HG03558 (cell line): ENCODE measurements at regions not wholly inside any gene's neighbourhood (a gene's known extent, or its start where the extent isn't known, plus 50 kb on each side); places are given as distances from the start of the nearest gene placed in this dataset.

ENCODE experiments used
- ATAC-seq: cut with Tn5 transposase; IDR thresholded peaks from one replicate; pipeline ENCODE4 v1.9.1; 2021; ENCODE audit warnings: moderate number of reproducible peaks; ENCODE audit not compliant: unreplicated experiment; ENCODE audit errors: extremely low read depth

DNA sequence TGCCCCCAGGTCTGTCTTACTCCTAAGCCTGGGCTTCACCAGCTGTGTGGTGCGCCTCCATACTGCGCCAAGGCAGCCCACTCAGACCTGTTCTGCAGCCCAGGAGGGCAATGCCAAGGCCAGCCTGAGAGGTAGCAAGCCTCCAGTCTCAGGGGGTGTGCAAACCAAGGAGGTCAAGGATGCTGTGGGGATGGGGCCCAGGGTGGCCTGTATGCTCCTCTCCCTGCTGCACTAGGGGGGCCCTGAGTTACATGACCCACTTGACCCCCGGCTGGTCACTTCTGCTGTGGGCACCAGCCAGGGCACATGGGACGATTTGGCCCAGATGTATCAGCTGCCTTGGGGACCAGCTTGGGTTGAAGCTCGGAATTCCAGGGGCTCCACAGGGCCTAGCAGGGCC, 70.0 kb upstream of the SLC6A6 start:
- ATAC-seq, result no peak

DNA sequence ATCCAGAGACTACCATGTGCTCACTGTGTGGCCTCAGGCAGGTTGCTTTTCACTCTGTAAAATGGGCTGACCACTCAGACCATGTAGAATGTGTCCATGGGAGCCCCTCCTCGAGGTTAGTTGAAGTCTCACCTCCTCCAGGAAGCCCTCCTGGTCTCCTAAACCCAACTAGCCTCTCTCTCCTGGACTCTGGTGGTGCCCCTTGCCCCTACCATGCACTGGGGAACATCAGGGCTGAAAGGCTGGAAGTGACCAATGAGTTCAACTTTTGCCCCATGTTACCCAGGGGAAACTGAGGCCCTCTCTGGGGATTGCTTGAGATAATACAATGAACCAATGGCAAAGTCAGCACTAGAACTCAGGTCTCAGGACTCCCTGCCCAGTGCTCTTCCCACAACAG, 69.2 kb upstream of the SLC6A6 start:
- ATAC-seq, result no peak

DNA sequence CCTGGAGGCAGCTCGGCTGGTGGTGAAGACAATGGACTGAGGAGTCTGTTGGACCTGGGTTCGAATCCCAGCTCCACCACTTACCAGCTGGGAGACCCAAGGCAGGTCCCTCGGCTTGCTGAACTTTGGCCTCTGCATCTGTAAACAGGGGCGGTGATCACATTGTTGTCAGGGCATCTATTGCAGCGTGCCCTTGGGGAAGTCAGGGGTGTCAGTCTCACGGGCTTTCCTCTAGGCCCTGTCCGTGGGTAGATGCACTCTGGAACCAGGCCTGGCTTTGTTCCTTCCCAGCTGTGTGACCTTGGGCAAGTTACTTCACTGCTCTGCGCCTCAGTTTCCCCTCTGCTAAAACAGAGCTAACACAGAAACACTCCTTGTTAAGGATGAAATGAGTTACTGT, 68.8 kb upstream of the SLC6A6 start:
- no peak for ATAC-seq

DNA sequence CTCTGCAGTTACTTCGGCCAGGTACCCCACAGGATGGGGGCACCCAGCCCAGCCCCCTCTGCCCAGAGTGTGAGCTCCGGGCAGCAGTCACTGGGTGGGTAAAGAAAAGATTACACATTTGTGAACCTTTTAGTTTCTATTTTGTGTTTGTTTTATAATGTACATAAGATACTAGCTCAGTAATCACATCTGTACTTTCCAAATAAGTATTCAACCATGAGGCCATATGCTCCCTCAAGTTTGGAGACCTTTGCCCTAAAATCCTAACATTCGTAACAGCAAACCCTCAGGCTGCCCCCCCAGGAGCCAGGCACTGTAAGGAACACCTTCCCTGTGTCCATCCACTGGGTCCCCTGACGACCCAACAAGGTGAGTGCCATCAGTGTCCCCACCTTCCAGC, 68.3 kb upstream of the SLC6A6 start:
- no peak for ATAC-seq

DNA sequence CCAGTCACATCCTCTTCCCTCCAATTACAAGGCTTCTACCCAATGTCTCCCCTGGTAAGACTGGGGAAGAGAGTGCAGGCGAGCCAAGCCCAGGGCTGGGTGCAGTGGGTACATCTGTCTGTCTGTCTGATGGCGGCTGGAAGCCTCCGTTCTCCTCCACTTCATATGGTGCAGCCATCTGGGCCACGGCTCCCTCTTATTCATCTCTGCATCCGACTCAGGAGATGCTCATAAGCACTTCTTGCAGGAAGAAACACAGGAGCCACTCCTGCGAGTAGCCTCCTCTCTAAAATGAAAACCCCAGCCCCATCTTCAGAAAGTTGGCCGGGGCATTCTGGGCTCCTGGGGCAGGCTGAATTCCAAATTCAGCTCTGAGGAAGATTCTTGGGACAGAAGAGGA, 67.5 kb upstream of the SLC6A6 start:
- ATAC-seq, result no peak

DNA sequence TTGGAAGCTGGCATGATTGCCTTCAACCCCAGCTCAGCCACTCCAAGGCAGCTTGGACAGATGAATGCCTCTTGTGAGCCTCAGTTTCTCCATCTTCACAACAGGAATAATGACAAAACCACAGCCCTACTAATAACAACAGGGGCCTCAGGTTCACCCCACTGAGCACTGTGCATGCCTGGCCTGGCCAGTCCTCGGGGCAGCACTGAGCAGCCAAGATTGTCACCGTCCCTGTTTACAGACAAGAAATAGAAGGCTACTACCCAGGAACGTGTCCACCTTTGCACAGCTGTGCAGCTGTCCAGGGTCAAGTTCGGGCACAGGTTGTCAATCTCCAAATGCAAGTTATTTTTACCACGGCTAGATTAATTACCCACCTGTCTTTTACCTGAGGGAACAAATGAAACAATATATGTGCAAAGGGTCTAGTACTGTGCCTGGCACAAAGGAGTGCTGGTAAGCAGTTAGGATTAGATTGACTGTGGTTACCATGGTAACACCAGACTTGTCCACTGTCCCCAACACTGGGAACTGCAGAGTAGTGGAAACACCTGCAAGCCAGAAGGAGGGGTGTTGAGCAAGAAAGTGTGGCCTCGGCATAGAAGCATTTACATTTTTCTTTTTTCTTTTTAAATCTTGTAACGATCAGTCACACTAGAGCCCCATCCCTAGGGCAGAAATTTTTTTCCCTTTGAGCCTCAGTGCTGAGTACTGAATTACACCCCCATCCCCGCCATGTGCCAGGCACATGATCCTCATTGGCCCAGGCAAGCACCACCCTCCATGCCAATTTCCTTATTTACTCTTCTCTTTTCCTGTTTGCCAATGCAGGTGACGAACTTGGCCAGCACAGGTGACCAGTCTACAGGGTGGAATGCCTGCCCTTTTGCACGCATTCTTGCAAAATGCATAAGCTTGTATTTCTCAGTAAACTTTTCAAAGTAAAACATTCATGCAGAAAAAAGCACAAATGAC, 66.3 kb upstream of the SLC6A6 start:
- ATAC-seq, result no peak

DNA sequence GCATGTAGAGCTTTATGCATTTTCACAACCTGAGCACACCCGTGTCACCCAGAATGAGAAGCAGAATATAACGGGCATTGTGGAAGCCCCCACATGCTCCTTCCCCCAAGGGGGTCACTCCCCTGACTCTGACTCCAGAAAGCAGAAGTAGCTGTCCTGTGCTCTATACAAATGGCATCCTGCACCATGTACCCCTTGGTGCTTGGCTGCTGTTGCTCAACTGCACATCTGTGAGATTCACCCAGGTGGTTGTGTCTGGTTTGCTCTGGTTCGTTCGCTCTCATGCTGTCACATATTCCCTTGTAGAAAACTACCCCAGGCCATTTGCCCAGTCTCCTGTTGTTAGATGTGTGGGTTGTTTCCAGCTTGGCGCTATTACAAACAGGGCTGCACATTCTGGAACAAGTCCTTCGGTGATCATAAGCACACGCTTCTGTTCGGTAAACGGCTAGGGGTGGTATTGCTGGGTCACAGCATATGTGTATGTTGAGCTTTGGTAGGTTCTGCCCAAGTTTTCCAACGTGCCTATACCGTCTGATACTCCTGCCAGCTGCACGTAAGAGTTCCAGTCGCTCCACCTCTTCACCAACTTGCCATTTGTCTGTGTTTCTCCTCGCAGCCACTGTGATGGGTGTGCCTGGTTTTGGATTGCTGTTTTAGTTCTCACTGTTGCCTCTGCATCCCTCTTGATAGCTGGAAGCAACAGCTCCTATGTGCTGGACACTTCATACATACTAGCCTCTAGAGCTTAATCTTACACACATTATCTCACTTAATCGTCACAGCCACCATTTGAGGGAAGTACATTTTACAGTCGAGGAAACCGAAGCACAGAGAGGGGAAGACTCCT, 65.4 kb upstream of the SLC6A6 start:
- no peak for ATAC-seq

DNA sequence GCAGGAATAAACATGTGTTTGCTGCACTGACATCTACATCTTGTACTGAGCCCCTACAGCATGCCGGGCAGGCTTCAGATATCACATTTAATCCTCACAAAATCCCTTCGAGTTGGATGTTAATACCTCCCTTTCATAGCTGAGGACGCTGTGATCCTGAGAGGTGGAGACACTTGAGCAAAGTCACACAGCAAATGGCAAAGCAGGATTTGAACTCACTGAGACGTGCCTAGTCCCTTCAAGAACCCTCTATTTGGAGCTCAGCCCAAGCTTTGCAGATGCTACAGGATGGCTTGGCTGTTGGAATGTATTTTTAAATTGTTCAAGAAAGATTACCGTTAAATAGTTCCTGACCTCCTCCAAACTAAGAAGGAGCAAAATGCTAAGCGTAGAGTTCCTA, 64.6 kb upstream of the SLC6A6 start:
- ATAC-seq, result no peak

DNA sequence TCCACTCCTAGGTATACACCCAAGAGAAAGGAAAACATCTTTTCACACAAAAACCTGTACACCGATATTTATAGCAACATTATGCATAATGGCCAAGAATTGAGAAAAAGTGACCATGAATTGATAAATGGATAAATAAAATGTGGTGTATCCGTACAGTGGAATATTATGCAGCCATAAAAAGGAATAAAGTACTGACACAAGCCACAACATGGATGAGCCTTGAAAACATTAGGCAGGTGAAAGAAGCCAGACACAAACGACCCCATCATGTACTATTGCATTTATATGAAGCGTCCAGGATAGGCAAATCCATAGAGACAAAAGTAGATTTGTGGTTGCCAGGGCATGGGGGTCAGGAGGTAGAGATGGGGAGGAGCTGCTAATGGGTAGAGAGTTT, 64.2 kb upstream of the SLC6A6 start:
- ATAC-seq, result no peak

DNA sequence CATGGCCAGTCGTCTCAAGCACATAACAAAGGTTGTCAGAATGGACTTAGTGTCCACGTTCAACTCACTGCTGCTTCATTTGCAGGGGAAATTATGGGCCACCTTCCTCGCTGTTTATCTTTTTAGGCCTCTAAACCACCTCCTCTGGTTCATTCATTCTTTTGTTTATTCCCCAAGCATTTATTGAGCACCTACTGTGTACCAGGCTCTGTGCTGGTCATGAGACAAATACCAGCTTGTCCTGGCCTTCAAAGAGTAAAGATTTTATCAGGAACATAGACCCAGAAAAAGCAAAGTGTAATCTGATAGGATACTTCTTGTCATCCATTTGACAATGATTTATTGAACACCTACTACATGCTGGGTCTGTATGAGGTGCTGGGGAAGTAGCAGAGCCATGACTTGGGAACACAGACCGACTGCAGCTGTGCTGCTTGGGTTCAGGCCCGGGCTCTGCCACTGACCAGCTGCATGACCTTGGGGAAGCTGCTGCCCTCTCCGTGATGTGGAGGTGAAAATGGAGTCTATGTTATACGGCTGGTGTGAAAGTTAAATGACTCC, 63.4 kb upstream of the SLC6A6 start:
- no peak for ATAC-seq

DNA sequence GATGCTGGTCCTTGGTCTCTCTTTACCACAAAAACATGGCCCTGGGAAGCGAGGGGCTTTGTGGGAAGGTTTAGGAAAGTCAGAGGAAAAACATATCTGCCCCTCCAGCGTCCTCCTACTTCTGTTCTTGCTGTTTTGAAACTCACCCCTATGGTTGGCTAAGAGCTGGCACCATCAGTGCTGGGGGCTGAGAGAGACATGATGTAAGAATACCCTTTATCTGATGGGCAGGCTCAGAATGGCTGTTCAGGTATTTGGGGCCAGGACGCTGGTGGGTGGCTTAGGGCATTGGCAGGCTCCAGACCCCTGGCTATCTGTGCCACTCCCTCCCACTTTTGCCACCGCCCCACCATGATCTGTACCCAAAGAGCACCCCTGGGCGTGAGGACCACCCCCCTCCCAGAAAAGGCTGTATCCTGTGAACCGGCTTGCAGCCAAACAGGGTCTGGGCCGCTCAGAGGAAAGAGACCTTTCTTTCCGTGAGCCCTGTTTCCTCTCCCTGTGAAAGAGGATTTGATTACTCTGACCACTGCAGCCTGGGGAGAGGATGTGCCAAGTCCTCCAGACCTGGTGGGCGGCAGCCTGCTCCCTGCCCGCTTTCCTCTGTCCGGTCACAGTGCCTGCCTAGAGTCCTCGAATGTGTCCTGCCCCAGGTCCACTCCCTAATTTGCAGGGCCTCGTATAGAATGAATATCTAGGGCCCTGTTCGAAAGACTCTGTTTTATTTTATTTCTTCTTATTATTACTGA, 61.3 kb upstream of the SLC6A6 start:
- ATAC-seq, result no peak

DNA sequence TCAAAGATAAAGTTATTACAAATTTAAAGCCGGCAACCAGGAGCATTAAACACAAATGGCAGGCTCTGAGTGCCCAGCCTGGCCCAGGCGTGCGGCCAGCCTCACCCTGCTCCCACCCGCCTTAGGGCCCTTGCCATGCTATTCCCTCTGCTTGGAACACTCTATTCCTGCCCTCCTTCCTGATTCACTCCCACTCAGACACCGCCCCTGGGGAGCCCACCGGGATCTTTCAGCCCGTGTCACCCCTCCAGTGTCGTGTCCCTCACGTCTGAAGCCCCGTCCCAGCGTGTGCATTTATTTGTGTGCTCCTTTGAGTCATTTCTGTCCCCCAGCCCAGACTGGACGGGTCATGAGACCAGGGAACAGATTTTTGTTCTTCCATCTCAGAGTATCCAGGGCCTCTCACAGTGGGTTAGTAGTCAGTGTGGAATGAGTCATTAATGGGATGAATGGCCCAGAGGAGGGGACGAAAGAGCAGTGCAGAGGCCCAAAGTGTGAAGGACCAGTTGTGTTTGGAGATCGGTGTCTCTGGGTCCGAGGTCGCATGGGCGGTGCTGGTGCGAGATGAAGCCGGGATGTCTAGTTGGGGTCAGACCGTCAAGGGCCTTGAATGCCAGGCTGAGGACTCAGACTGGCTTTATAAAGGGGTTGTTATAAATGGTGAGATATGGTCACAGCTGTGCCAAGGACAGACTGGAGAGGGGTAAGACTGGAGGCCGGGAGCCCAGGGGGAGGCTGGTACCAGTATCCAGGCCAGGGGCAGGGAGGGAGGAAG, 58.9 kb upstream of the SLC6A6 start:
- no peak for ATAC-seq

DNA sequence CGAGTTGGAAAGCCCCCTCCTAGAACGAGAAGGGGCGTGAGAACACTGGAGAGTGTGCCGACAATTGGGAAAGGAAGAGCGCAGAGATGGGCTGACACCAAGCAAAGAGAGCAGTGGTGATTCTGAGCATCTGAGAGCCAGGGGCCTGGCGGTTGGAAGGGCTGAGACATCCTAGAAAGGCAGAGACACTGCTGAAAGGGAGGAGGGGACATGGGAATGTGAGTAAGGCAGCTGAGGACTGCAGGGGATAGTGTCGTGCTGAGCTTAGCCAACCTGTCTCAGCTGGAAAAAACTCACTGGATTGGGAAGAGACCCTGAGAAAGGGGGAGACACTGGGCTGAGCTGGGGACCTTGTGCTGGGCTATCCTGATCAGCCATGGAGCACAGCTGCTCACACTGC, 58.1 kb upstream of the SLC6A6 start:
- no peak for ATAC-seq

DNA sequence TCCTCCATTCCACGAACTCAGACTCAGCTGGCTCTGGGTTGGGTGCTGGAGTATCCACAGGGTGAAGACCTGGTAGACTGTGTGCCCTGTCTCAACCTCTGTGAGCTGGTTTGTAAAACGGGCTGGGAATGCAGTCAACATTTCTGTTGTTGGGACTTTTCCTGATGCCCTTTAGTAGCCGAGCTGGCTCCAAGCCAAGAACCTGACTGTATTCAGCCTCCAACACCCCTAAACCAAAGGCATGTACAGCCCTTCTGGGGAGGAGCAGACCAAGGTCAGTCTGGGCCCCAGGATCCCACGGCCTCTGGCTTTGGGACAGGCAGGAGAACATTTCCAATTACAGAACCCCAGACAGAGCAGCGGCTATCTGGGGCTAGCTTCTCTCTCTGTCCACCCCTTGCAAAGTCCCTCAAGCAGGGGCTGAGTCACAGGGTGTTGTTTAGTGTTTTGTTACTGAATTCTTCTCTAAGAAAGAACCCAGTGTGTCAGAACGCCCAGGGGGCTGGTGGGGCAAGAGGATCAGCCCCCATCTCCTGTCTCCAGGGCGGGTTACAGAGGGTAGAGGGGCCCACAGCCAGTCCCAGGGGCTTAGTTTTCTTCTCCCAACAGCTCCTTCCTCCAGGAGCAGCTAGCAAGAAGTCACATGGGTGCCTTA, 56.8 kb upstream of the SLC6A6 start:
- ATAC-seq, result no peak

DNA sequence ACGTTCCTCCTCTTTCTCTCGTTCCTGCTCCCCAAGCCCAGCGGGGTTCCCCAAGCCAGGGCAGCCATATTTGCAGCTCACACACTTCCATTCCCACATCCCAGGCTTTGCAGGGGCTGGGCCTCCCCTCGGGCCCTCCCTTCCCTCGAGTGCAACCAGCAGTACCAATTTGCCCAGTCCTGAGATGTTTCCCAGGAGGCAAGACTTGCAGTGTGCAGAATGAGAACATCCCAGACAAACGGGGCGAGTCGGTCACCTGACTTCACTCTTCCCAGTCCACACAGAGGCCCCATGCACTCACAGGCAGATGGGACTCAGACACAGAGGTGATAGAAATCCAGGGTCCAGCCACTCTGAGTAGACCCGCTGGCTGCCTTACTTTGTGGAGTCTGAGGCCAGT, 56.2 kb upstream of the SLC6A6 start:
- no peak for ATAC-seq

DNA sequence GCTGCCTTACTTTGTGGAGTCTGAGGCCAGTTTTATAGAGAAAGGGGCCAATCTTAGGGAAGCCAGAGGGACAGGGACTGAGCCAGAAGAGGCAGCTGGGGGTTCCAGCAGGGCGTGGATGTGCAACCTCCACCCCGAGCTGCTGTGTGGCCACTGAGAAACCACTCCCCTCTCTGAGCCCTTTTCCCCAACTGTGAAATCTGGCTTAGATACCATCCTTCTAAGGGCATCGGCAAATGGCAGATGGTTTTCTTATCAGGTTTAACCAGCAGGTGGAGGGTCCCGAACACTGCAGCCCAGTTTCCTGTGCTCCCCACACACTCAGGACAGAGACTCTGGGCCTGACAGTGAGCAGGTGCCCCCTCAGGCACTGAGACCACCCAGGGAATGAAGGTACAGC, 55.8 kb upstream of the SLC6A6 start:
- no peak for ATAC-seq

DNA sequence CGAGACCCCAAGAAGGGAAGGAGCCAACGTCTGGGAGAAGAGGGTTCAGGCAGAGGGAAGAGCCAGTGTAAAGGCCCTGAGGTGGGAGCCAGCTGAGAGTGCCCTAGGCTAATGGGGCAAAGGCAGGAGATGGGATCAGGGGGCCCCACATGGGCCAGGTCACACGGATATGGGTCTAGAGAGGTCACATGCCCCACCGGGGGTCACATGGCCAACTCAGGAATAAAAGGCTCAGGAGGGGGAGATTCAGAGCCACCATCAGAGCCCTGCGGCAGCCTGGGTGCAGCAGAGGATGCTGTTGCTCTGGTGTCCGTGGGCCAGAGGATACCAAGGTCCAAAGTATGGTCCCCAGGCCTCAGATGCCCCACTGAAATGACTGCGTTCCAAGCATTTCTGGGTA, 55.3 kb upstream of the SLC6A6 start:
- ATAC-seq, result no peak

DNA sequence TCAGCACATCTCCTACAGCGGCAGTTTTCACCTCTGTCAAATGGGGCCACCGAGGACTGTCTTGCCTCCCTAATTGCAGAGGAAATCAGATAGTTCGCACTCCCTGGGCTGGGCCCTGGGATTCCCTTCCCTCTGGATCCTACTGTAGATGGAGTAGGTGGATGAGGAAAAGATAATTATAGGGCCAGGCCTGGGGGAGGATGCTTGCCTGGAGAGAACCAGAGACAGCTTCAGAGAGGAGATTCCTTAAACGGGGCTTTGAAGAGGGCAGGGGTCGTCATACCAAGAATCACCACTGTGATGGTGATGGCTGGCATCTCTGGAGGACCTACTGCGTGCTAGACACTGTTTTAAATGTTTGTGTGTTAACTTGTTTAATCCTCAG, 50.8 kb upstream of the SLC6A6 start:
- no peak for ATAC-seq

DNA sequence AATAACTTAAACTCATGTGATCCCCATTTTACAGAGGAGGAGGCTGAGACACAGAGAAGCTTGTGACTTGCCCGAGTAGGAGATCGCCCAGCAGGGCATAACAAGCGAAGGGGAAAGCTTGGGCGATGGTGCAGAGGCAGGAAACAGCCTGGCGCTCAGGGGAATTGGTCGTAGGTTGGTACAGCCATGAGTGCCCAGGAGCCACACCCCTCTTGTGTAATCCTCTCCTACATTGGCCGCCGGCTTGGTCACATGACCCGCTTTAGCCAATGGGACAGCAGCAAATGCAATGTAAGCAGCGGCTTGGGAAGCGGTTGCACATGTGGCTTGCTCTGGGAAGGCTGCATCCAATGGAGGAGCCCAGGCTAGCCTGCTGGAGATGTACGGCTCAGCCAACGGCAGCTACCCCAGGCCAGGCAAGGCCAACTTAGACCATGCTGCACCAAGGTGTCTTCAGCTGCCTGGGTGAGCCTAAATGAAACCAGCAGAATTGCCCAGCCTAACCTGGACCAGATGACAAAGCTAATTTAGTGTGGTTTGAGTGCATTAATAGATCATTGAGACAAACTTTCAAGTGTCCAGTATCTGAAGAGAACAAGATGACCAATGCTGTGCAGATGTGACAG, 50.3 kb upstream of the SLC6A6 start:
- no peak for ATAC-seq
